GM18909 (cell line): ENCODE measurements at regions not wholly inside any gene's neighbourhood (a gene's known extent, or its start where the extent isn't known, plus 50 kb on each side); places are given as distances from the start of the nearest gene placed in this dataset.

Source experiments
- ATAC-seq: cut with Tn5 transposase; IDR thresholded peaks from one replicate; pipeline ENCODE4 v1.9.1; 2021; ENCODE audit warnings: mild to moderate bottlenecking; ENCODE audit not compliant: unreplicated experiment, poor library complexity

- ATAC-seq, result no peak
Measured at GRCh38 chr13:85501616-85502015, 297.6 kb downstream of the SLITRK6 start.

GRCh38 chr13:85500696-85501256 lies 298.4 kb downstream of the SLITRK6 start:
- no peak for ATAC-seq

- no peak for ATAC-seq
Measured at GRCh38 chr13:85498774-85499173, 300.4 kb downstream of the SLITRK6 start.

- ATAC-seq, result no peak
Measured at GRCh38 chr13:85497652-85498051, 301.6 kb downstream of the SLITRK6 start.

- no peak for ATAC-seq
Measured at GRCh38 chr13:85492283-85492682, 306.9 kb downstream of the SLITRK6 start.

GRCh38 chr13:85486663-85487062 lies 312.6 kb downstream of the SLITRK6 start:
- ATAC-seq, result no peak

- no peak for ATAC-seq
Measured at GRCh38 chr13:85473144-85473543, 326.1 kb downstream of the SLITRK6 start.

- ATAC-seq, result no peak
Measured at GRCh38 chr13:85469320-85469719, 329.9 kb downstream of the SLITRK6 start.

- no peak for ATAC-seq
Measured at GRCh38 chr13:85462792-85463425, 336.3 kb downstream of the SLITRK6 start.

GRCh38 chr13:85461621-85462020 lies 337.6 kb downstream of the SLITRK6 start:
- ATAC-seq, result no peak

GRCh38 chr13:85445534-85445933 lies 353.7 kb downstream of the SLITRK6 start:
- ATAC-seq, result no peak

- no peak for ATAC-seq
Measured at GRCh38 chr13:85441975-85442374, 357.2 kb downstream of the SLITRK6 start.

- no peak for ATAC-seq
Measured at GRCh38 chr13:85441364-85441763, 357.9 kb downstream of the SLITRK6 start.

- no peak for ATAC-seq
Measured at GRCh38 chr13:85436029-85436428, 363.2 kb downstream of the SLITRK6 start.

- no peak for ATAC-seq
Measured at GRCh38 chr13:85434927-85435326, 364.3 kb downstream of the SLITRK6 start.

- ATAC-seq, result no peak
Measured at GRCh38 chr13:85432881-85433280, 366.3 kb downstream of the SLITRK6 start.

GRCh38 chr13:85431720-85432119 lies 367.5 kb downstream of the SLITRK6 start:
- ATAC-seq, result no peak

- no peak for ATAC-seq
Measured at GRCh38 chr13:85430216-85430794, 368.9 kb downstream of the SLITRK6 start.

- no peak for ATAC-seq
Measured at GRCh38 chr13:85427416-85427815, 371.8 kb downstream of the SLITRK6 start.

- ATAC-seq, result no peak
Measured at GRCh38 chr13:85420136-85420535, 379.1 kb downstream of the SLITRK6 start.

GRCh38 chr13:85419611-85420010 lies 379.6 kb downstream of the SLITRK6 start:
- ATAC-seq, result no peak

GRCh38 chr13:85417807-85418206 lies 381.4 kb downstream of the SLITRK6 start:
- no peak for ATAC-seq
